ENCODE measurements at regions not wholly inside any gene's neighbourhood (a gene's known extent, or its start where the extent isn't known, plus 50 kb on each side); places are given as distances from the start of the nearest gene placed in this dataset.

- WGBS, 2 donors (ENCODE audit: extremely low coverage in 2 of 2, insufficient read length in 2 of 2, insufficient replicate concordance in 1 of 2), result no CpG with 5 or more reads among the region's 5 CpGs
- H4K91ac ChIP-seq (ENCODE audit: low read depth, low read length, poor library complexity), result no peak overlapping the region
- no peak for DNase-seq (ENCODE audit: low spot score)
- H3K4me1 ChIP-seq (ENCODE audit: control insufficient read depth in 2 of 2, insufficient read depth in 1 of 2, low read depth in 1 of 2, low read length in 2 of 2), result peaks cover 0 to 1% of the 10 kb centered on the region in 2 donors
- no peak overlapping the region for H3K14ac ChIP-seq (ENCODE audit: low read length)
- H3K27ac ChIP-seq (replicated peaks; ENCODE audit: low read length), result no peak overlapping the region
- no peak overlapping the region for H2BK5ac ChIP-seq (ENCODE audit: low read length)
- no peak overlapping the region for H2AFZ ChIP-seq (ENCODE audit: low read length)
- H3K27me3 ChIP-seq (ENCODE audit: control insufficient read depth in 3 of 3, insufficient read depth in 3 of 3, low read depth in 1 of 3, low read length in 3 of 3), result no peaks in the 10 kb centered on the region
- no peaks in the 10 kb centered on the region for H3K9me3 ChIP-seq (replicated peaks in 1 of 2; ENCODE audit: control insufficient read depth in 2 of 2, insufficient read depth in 1 of 2, low read depth in 1 of 2, low read length in 2 of 2)
- H3K23ac ChIP-seq (ENCODE audit: low read depth, low read length, poor library complexity), result no peak overlapping the region
- no peak overlapping the region for H4K8ac ChIP-seq (ENCODE audit: low read depth, low read length)
- H2BK120ac ChIP-seq (ENCODE audit: low read depth, low read length), result no peak overlapping the region
- H3K79me1 ChIP-seq (ENCODE audit: low read depth, low read length), result no peaks in the 10 kb centered on the region
- no peak overlapping the region for H3K4me2 ChIP-seq (ENCODE audit: insufficient read depth, low read length, poor library complexity, severe bottlenecking)
- H2BK15ac ChIP-seq (ENCODE audit: low read length), result no peak overlapping the region
- H3K9ac ChIP-seq (ENCODE audit: low read depth, low read length, poor library complexity), result no peak overlapping the region
- no peaks in the 10 kb centered on the region for H3K36me3 ChIP-seq (replicated peaks in 1 of 2; ENCODE audit: control insufficient read depth in 2 of 2, insufficient read depth in 2 of 2, low read length in 2 of 2)
- H3K4ac ChIP-seq (ENCODE audit: low read length), result no peak overlapping the region
- no peak overlapping the region for H2AK5ac ChIP-seq (ENCODE audit: low read depth, low read length)
- H3K4me3 ChIP-seq (ENCODE audit: low read length in 2 of 2), result no peak overlapping the region
- no peak overlapping the region for H2BK12ac ChIP-seq (ENCODE audit: low read length)
- H3K18ac ChIP-seq (ENCODE audit: low read length), result no peak overlapping the region
Measured at GRCh38 chr10:29826221-29826620, 191.4 kb upstream of the SVIL start.

GRCh38 chr10:29823553-29824080 lies 188.8 kb upstream of the SVIL start:
- H3K9ac ChIP-seq (ENCODE audit: low read depth, low read length, poor library complexity), result no peak overlapping the region

GRCh38 chr10:29820890-29821461 lies 186.2 kb upstream of the SVIL start:
- no peak for DNase-seq (ENCODE audit: low spot score)
- Histone ChIP-seq H3K4me3 (ENCODE audit: low read length in 2 of 2) (no peak overlapping the region), H3K9ac (ENCODE audit: low read depth, low read length, poor library complexity) (peak overlapping the region; percentile 1), H3K4me1 (ENCODE audit: control insufficient read depth in 2 of 2, insufficient read depth in 1 of 2, low read depth in 1 of 2, low read length in 2 of 2) (peaks cover 0 to 1% of the 10 kb centered on the region in 2 donors), H2AK5ac (ENCODE audit: low read depth, low read length) (no peak overlapping the region), H4K91ac (ENCODE audit: low read depth, low read length, poor library complexity) (no peak overlapping the region), H3K79me1 (ENCODE audit: low read depth, low read length) (no peaks in the 10 kb centered on the region), H2BK15ac (ENCODE audit: low read length) (peak overlapping the region; percentile 52), H2BK12ac (ENCODE audit: low read length) (no peak overlapping the region), H3K4me2 (ENCODE audit: insufficient read depth, low read length, poor library complexity, severe bottlenecking) (no peak overlapping the region), H3K14ac (ENCODE audit: low read length) (no peak overlapping the region), H3K27ac (replicated peaks; ENCODE audit: low read length) (no peak overlapping the region), H3K23ac (ENCODE audit: low read depth, low read length, poor library complexity) (no peak overlapping the region), H3K4ac (ENCODE audit: low read length) (no peak overlapping the region), H2BK5ac (ENCODE audit: low read length) (no peak overlapping the region), H3K36me3 (replicated peaks in 1 of 2; ENCODE audit: control insufficient read depth in 2 of 2, insufficient read depth in 2 of 2, low read length in 2 of 2) (no peaks in the 10 kb centered on the region), H2AFZ (ENCODE audit: low read length) (no peak overlapping the region), H3K18ac (ENCODE audit: low read length) (peak overlapping the region; percentile 52), H3K9me3 (replicated peaks in 1 of 2; ENCODE audit: control insufficient read depth in 2 of 2, insufficient read depth in 1 of 2, low read depth in 1 of 2, low read length in 2 of 2) (no peaks in the 10 kb centered on the region), H3K27me3 (ENCODE audit: control insufficient read depth in 3 of 3, insufficient read depth in 3 of 3, low read depth in 1 of 3, low read length in 3 of 3) (no peaks in the 10 kb centered on the region), H4K8ac (ENCODE audit: low read depth, low read length) (no peak overlapping the region), H2BK120ac (ENCODE audit: low read depth, low read length) (no peak overlapping the region)
- no CpG with 5 or more reads among the region's 14 CpGs for WGBS, 2 donors (ENCODE audit: extremely low coverage in 2 of 2, insufficient read length in 2 of 2, insufficient replicate concordance in 1 of 2)

More at GRCh38 chr10:29823553-29824080, 188.8 kb upstream of the SVIL start:
- no peaks in the 10 kb centered on the region for H3K27me3 ChIP-seq (ENCODE audit: control insufficient read depth in 3 of 3, insufficient read depth in 3 of 3, low read depth in 1 of 3, low read length in 3 of 3)
- H3K4ac ChIP-seq (ENCODE audit: low read length), result no peak overlapping the region
- no peaks in the 10 kb centered on the region for H3K9me3 ChIP-seq (replicated peaks in 1 of 2; ENCODE audit: control insufficient read depth in 2 of 2, insufficient read depth in 1 of 2, low read depth in 1 of 2, low read length in 2 of 2)
- H3K4me1 ChIP-seq (ENCODE audit: control insufficient read depth in 2 of 2, insufficient read depth in 1 of 2, low read depth in 1 of 2, low read length in 2 of 2), result peaks cover 0 to 1% of the 10 kb centered on the region in 2 donors
- H2AFZ ChIP-seq (ENCODE audit: low read length), result no peak overlapping the region
- no peak overlapping the region for H2BK5ac ChIP-seq (ENCODE audit: low read length)
- no peak overlapping the region for H3K4me2 ChIP-seq (ENCODE audit: insufficient read depth, low read length, poor library complexity, severe bottlenecking)
- H2BK15ac ChIP-seq (ENCODE audit: low read length), result no peak overlapping the region
- no peak overlapping the region for H3K23ac ChIP-seq (ENCODE audit: low read depth, low read length, poor library complexity)
- H3K4me3 ChIP-seq (ENCODE audit: low read length in 2 of 2), result no peak overlapping the region
- no peak for DNase-seq (ENCODE audit: low spot score)
- no peak overlapping the region for H2BK120ac ChIP-seq (ENCODE audit: low read depth, low read length)
- H3K27ac ChIP-seq (replicated peaks; ENCODE audit: low read length), result no peak overlapping the region
- no peak overlapping the region for H2BK12ac ChIP-seq (ENCODE audit: low read length)
- H2AK5ac ChIP-seq (ENCODE audit: low read depth, low read length), result no peak overlapping the region
- H3K36me3 ChIP-seq (replicated peaks in 1 of 2; ENCODE audit: control insufficient read depth in 2 of 2, insufficient read depth in 2 of 2, low read length in 2 of 2), result no peaks in the 10 kb centered on the region
- H4K8ac ChIP-seq (ENCODE audit: low read depth, low read length), result no peak overlapping the region
- no peak overlapping the region for H3K14ac ChIP-seq (ENCODE audit: low read length)
- WGBS, 2 donors (ENCODE audit: extremely low coverage in 2 of 2, insufficient read length in 2 of 2, insufficient replicate concordance in 1 of 2), result no CpG with 5 or more reads among the region's 7 CpGs
- H3K79me1 ChIP-seq (ENCODE audit: low read depth, low read length), result no peaks in the 10 kb centered on the region
- H3K18ac ChIP-seq (ENCODE audit: low read length), result no peak overlapping the region
- no peak overlapping the region for H4K91ac ChIP-seq (ENCODE audit: low read depth, low read length, poor library complexity)

GRCh38 chr10:29816801-29817558 lies 182.2 kb upstream of the SVIL start:
- Histone ChIP-seq H3K79me1 (ENCODE audit: low read depth, low read length) (no peaks in the 10 kb centered on the region), H3K4me3 (ENCODE audit: low read length in 2 of 2) (no peak overlapping the region), H2BK120ac (ENCODE audit: low read depth, low read length) (no peak overlapping the region), H2AK5ac (ENCODE audit: low read depth, low read length) (no peak overlapping the region), H3K18ac (ENCODE audit: low read length) (no peak overlapping the region), H3K27me3 (ENCODE audit: control insufficient read depth in 3 of 3, insufficient read depth in 3 of 3, low read depth in 1 of 3, low read length in 3 of 3) (peaks cover 0 to 2% (median 0%) of the 10 kb centered on the region in 3 experiments), H2AFZ (ENCODE audit: low read length) (no peak overlapping the region), H3K4me2 (ENCODE audit: insufficient read depth, low read length, poor library complexity, severe bottlenecking) (no peak overlapping the region), H3K4ac (ENCODE audit: low read length) (no peak overlapping the region), H2BK12ac (ENCODE audit: low read length) (no peak overlapping the region), H2BK15ac (ENCODE audit: low read length) (no peak overlapping the region), H2BK5ac (ENCODE audit: low read length) (no peak overlapping the region), H3K36me3 (replicated peaks in 1 of 2; ENCODE audit: control insufficient read depth in 2 of 2, insufficient read depth in 2 of 2, low read length in 2 of 2) (no peaks in the 10 kb centered on the region), H3K27ac (replicated peaks; ENCODE audit: low read length) (no peak overlapping the region), H3K4me1 (ENCODE audit: control insufficient read depth in 2 of 2, insufficient read depth in 1 of 2, low read depth in 1 of 2, low read length in 2 of 2) (no peaks in the 10 kb centered on the region), H3K23ac (ENCODE audit: low read depth, low read length, poor library complexity) (no peak overlapping the region), H3K14ac (ENCODE audit: low read length) (no peak overlapping the region), H4K8ac (ENCODE audit: low read depth, low read length) (no peak overlapping the region), H4K91ac (ENCODE audit: low read depth, low read length, poor library complexity) (no peak overlapping the region), H3K9ac (ENCODE audit: low read depth, low read length, poor library complexity) (no peak overlapping the region), H3K9me3 (replicated peaks in 1 of 2; ENCODE audit: control insufficient read depth in 2 of 2, insufficient read depth in 1 of 2, low read depth in 1 of 2, low read length in 2 of 2) (no peaks in the 10 kb centered on the region)
- 100% methylated on average over 2 to 3 of the region's 14 CpGs for WGBS, 2 donors (ENCODE audit: extremely low coverage in 2 of 2, insufficient read length in 2 of 2, insufficient replicate concordance in 1 of 2)
- no peak for DNase-seq (ENCODE audit: low spot score)

All from neuronal stem cell (in vitro differentiated cells).